IMR-90 (cell line): ENCODE measurements at regions not wholly inside any gene's neighbourhood (a gene's known extent, or its start where the extent isn't known, plus 50 kb on each side); places are given as distances from the start of the nearest gene placed in this dataset.

Source experiments
- ATAC-seq: fragments of 200-7000 bp; cut with Tn5 transposase; 2 replicates; pipeline ENCODE4 v1.9.1; 2020; ENCODE audit warnings: low read depth, mild to moderate bottlenecking, moderate library complexity
- BruUV-seq: library from RNA; stranded (reverse); fragments of 400-500 nt; replicated peaks from 2 replicates; lab custom pipeline; 2021; lab: Mats Ljungman, UMichigan
- CTCF ChIA-PET: fragments of 300-600 bp; formaldehyde crosslinking; extraction: SDS; loops from one replicate; lab custom pipeline; 2021; ENCODE audit warnings: antibody characterized with exemption; lab: Yijun Ruan, JAX
- POLR2A ChIA-PET: fragments of 300-600 bp; sonication (Branson Sonifier 250); formaldehyde crosslinking; loops from one replicate; lab custom pipeline; 2022; ENCODE audit warnings: antibody characterized with exemption; ENCODE audit not compliant: unreplicated experiment; lab: Charles Lee
- DNase-seq: peaks from one replicate; pipeline ENCODE4 v3.0.0; 2013
- H2AFZ ChIP-seq: replicated peaks from 2 replicates; pipeline ENCODE3; 2013; ENCODE audit warnings: low read length, mild to moderate bottlenecking; ENCODE audit not compliant: poor library complexity
- H2AK5ac ChIP-seq: 2 replicates; pipeline ENCODE4 v1.6.1; 2013; ENCODE audit warnings: low read depth, low read length, inconsistent platforms
- H2AK9ac ChIP-seq: replicated peaks from 2 replicates; pipeline ENCODE3; 2013; ENCODE audit warnings: mild to moderate bottlenecking, low read depth, low read length, moderate library complexity; ENCODE audit not compliant: poor library complexity
- H2BK120ac ChIP-seq: 2 replicates; pipeline ENCODE4 v1.6.1; 2013; ENCODE audit warnings: low read depth, low read length, inconsistent platforms
- H2BK15ac ChIP-seq: 3 replicates; pipeline ENCODE4 v1.6.1; 2013; ENCODE audit warnings: low read depth, low read length, inconsistent platforms
- H2BK20ac ChIP-seq: 2 replicates; pipeline ENCODE4 v1.6.1; 2013; ENCODE audit warnings: low read depth, mild to moderate bottlenecking, inconsistent platforms, low read length, moderate library complexity
- H2BK5ac ChIP-seq: 2 replicates; pipeline ENCODE4 v1.6.1; 2013; ENCODE audit warnings: mild to moderate bottlenecking, low read depth, low read length, inconsistent platforms; ENCODE audit not compliant: poor library complexity, severe bottlenecking
- H3K14ac ChIP-seq: replicated peaks from 2 replicates; pipeline ENCODE4 v1.6.1; 2013; ENCODE audit warnings: low read depth, low read length, inconsistent platforms
- H3K18ac ChIP-seq: 2 replicates; pipeline ENCODE4 v1.6.1; 2013; ENCODE audit warnings: low read depth, low read length, control low read depth
- H3K23ac ChIP-seq: 2 replicates; pipeline ENCODE4 v1.6.1; 2013; ENCODE audit warnings: low read depth, low read length, inconsistent platforms
- H3K27ac ChIP-seq: 2 replicates; pipeline ENCODE4 v1.5.1; 2013; ENCODE audit warnings: mild to moderate bottlenecking, control low read depth, low read length; ENCODE audit not compliant: insufficient read depth
- H3K27me3 ChIP-seq: 2 replicates; pipeline ENCODE4 v1.6.1; 2013; ENCODE audit warnings: low read length; ENCODE audit not compliant: control insufficient read depth, insufficient read depth
- H3K36me3 ChIP-seq: 2 replicates; pipeline ENCODE4 v1.6.1; 2013; ENCODE audit warnings: low read length, mixed read lengths; ENCODE audit not compliant: control insufficient read depth, insufficient read depth
- H3K4ac ChIP-seq: 2 replicates; pipeline ENCODE4 v1.6.1; 2013; ENCODE audit warnings: low read depth, low read length, inconsistent platforms
- H3K4me1 ChIP-seq: 2 replicates; pipeline ENCODE4 v1.6.1; 2013; ENCODE audit warnings: low read length, mixed read lengths; ENCODE audit not compliant: control insufficient read depth, insufficient read depth
- H3K4me2 ChIP-seq: 2 replicates; pipeline ENCODE4 v1.6.1; 2013; ENCODE audit warnings: low read depth, mild to moderate bottlenecking, control low read depth, low read length, moderate library complexity
- H3K4me3 ChIP-seq: 2 replicates; pipeline ENCODE4 v1.5.1; 2013; ENCODE audit warnings: low read depth, mild to moderate bottlenecking, control low read depth, low read length, moderate library complexity; ENCODE audit not compliant: insufficient read depth
- H3K56ac ChIP-seq: 2 replicates; pipeline ENCODE4 v1.6.1; 2013; ENCODE audit warnings: low read length, inconsistent platforms; ENCODE audit not compliant: insufficient read depth; ENCODE audit errors: extremely low read depth
- H3K79me1 ChIP-seq, 2 experiments: 2 replicates each; pipeline ENCODE4 v1.6.1; 2013; ENCODE audit warnings: low read length in 2 of 2, inconsistent platforms in 1 of 2, low read depth in 1 of 2
- H3K9ac ChIP-seq: 2 replicates; pipeline ENCODE4 v1.6.1; 2013; ENCODE audit warnings: low read depth, low read length, control low read depth
- H3K9me1 ChIP-seq: 2 replicates; pipeline ENCODE4 v1.6.1; 2013; ENCODE audit warnings: low read length, inconsistent platforms; ENCODE audit not compliant: insufficient read depth
- H3K9me3 ChIP-seq: 2 replicates; pipeline ENCODE4 v1.6.1; 2013; ENCODE audit warnings: low read length; ENCODE audit not compliant: control insufficient read depth, insufficient read depth
- H4K20me1 ChIP-seq: 2 replicates; pipeline ENCODE4 v1.6.1; 2013; ENCODE audit warnings: low read length, inconsistent platforms; ENCODE audit not compliant: insufficient read depth
- H4K5ac ChIP-seq: 2 replicates; pipeline ENCODE4 v1.6.1; 2013; ENCODE audit warnings: mild to moderate bottlenecking, low read depth, low read length, control low read depth
- H4K8ac ChIP-seq, 2 experiments: 2 replicates each; pipeline ENCODE4 v1.6.1; 2013; ENCODE audit warnings: low read depth in 2 of 2, low read length in 2 of 2, control low read depth in 1 of 2, inconsistent platforms in 1 of 2
- H4K91ac ChIP-seq: 2 replicates; pipeline ENCODE4 v1.6.1; 2013; ENCODE audit warnings: low read depth, low read length, inconsistent platforms; ENCODE audit not compliant: insufficient read depth
- BHLHE40 ChIP-seq: fragments of 150-350 bp; IDR thresholded peaks from 2 replicates; pipeline ENCODE4 v1.6.1; 2016; ENCODE audit warnings: mild to moderate bottlenecking, low read depth, low read length
- CEBPB ChIP-seq: IDR thresholded peaks from 2 replicates; pipeline ENCODE4 v1.6.1; 2012; ENCODE audit warnings: low read depth, low read length, improper control_type of control experiment
- CHD1 ChIP-seq: IDR thresholded peaks from 2 replicates; pipeline ENCODE4 v1.6.1; 2012; ENCODE audit warnings: low read depth, low read length, improper control_type of control experiment
- ELK1 ChIP-seq: fragments of 150-350 bp; IDR thresholded peaks from 2 replicates; pipeline ENCODE4 v1.6.1; 2016; ENCODE audit warnings: low read depth, mild to moderate bottlenecking, low read length, moderate library complexity, borderline replicate concordance
- FOS ChIP-seq: fragments of 150-350 bp; IDR thresholded peaks from 2 replicates; pipeline ENCODE4 v1.6.1; 2016; ENCODE audit warnings: low read depth, low read length
- MAFK ChIP-seq: IDR thresholded peaks from 2 replicates; pipeline ENCODE4 v1.6.1; 2012; ENCODE audit warnings: low read depth, low read length, improper control_type of control experiment
- MAZ ChIP-seq: IDR thresholded peaks from 2 replicates; pipeline ENCODE4 v1.6.1; 2012; ENCODE audit warnings: low read depth, mild to moderate bottlenecking, low read length, improper control_type of control experiment, moderate library complexity, borderline replicate concordance
- RAD21 ChIP-seq: IDR thresholded peaks from 2 replicates; pipeline ENCODE4 v1.6.1; 2012; ENCODE audit warnings: low read length, improper control_type of control experiment
- RCOR1 ChIP-seq: IDR thresholded peaks from 2 replicates; pipeline ENCODE4 v1.6.1; 2012; ENCODE audit warnings: mild to moderate bottlenecking, low read length, improper control_type of control experiment; ENCODE audit not compliant: insufficient replicate concordance
- RFX5 ChIP-seq: IDR thresholded peaks from 2 replicates; pipeline ENCODE4 v1.8.0; 2012; ENCODE audit warnings: low read depth, mild to moderate bottlenecking, low read length, moderate library complexity
- SMC3 ChIP-seq: fragments of 150-350 bp; IDR thresholded peaks from 2 replicates; pipeline ENCODE4 v1.6.1; 2016; ENCODE audit warnings: low read depth, mild to moderate bottlenecking, antibody characterized with exemption, low read length, moderate library complexity
- USF2 ChIP-seq: fragments of 150-350 bp; IDR thresholded peaks from 2 replicates; pipeline ENCODE4 v1.6.1; 2017; ENCODE audit warnings: mild to moderate bottlenecking, antibody characterized with exemption, low read length, low read depth
- WGBS, 2 experiments: methylation state at CpG; one replicate each; pipeline versions ENCODE4 v1.1.5 to v1.1.7; 2013; ENCODE audit warnings: missing lambda C conversion rate in 2 of 2; ENCODE audit not compliant: insufficient read length in 1 of 2; ENCODE audit errors: extremely low coverage in 2 of 2; 5-methylcytosine and 5-hydroxymethylcytosine counted together
- dilution Hi-C: fragments of 300-500 bp; cut with HindIII; formaldehyde crosslinking; loops from one replicate; pipeline ENCODE4 v1.14.3; 2018; ENCODE audit warnings: low sequenced_read_pairs; ENCODE audit not compliant: unreplicated experiment
- in situ Hi-C: fragments of 300-500 bp; cut with MboI; formaldehyde crosslinking; loops from 3 replicates; pipeline ENCODE4 v1.14.3; 2019; ENCODE audit warnings: low sequenced_read_pairs, inconsistent platforms, mixed read lengths
- intact Hi-C: fragments of 100-400 bp; cut with micrococcal nuclease; formaldehyde crosslinking; loops from 2 replicates; pipeline ENCODE4 v1.10.0; 2022
- TF ChIP-seq, protein P1 (sequence below): conservative IDR thresholded peaks from 2 replicates; pipeline ENCODE4 v1.5.1; 2012; ENCODE audit warnings: mild to moderate bottlenecking, low read depth, low read length, improper control_type of control experiment

DNA sequence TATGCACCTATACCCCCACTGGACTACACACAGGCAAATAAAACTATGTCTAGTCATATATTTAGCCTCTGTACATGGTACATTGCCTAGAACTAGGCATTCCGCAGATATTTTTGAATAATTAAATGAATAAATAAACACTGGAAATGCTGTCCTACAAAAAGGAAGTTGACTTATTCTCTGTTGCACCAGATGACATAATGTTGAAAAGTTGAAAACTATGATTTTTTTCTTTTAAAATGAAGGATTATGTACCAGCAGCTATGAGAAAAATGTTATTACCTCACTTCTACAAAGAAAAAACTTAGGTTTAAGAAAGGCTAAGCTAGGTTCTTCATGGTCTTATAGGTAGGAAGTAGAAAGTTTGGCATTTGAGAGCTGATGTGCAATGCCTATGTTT, 856.6 kb downstream of the METTL15 start:
- no peak overlapping the region for H2AFZ ChIP-seq
- H3K36me3 ChIP-seq: no peaks in the 10 kb centered on the region
- no peak overlapping the region for H2AK9ac ChIP-seq
- no peak overlapping the region for H3K14ac ChIP-seq
- dilution Hi-C loops: no loop called here
- no peak overlapping the region for H3K4me2 ChIP-seq
- H2AK5ac ChIP-seq: no peak overlapping the region
- peaks cover 6% of the 10 kb centered on the region for H3K9me1 ChIP-seq
- H3K4me3 ChIP-seq: no peak overlapping the region
- peak overlapping the region; percentile 49; the same call in 1 of the 2 replicates for H3K4ac ChIP-seq
- peak overlapping the region; percentile 96 for H2BK5ac ChIP-seq
- DNase-seq (peak; percentile 66), ATAC-seq (peak; percentile 85)
- H2BK120ac ChIP-seq: peak overlapping the region; percentile 85
- no peaks in the 10 kb centered on the region for H4K20me1 ChIP-seq
- H4K5ac ChIP-seq: peak overlapping the region; percentile 36; the same call in 1 of the 2 replicates
- peaks cover 5% of the 10 kb centered on the region; the same call in 1 of the 2 replicates for H3K9me3 ChIP-seq
- intact Hi-C loops: loop anchor here (1.0 to 5.0 kb wide), 3 partner anchors 206 to 364 kb away; no protein-coding TSS in a partner anchor
- in situ Hi-C loops: no loop called here
- BruUV-seq: no TSS peak
- H3K9ac ChIP-seq: no peak overlapping the region
- H3K18ac ChIP-seq: peak overlapping the region; percentile 47
- peak overlapping the region; percentile 79; the same call in 1 of the 3 replicates for H2BK15ac ChIP-seq
- H3K27me3 ChIP-seq: no peaks in the 10 kb centered on the region
- no CpG with 5 or more reads among the region's 1 CpG for WGBS, 2 experiments
- no peak for TF ChIP-seq FOS
- no peak for TF ChIP-seq RFX5
- TF ChIP-seq CHD1: no peak
- no peak for TF ChIP-seq RCOR1
- TF ChIP-seq, protein P1, sequence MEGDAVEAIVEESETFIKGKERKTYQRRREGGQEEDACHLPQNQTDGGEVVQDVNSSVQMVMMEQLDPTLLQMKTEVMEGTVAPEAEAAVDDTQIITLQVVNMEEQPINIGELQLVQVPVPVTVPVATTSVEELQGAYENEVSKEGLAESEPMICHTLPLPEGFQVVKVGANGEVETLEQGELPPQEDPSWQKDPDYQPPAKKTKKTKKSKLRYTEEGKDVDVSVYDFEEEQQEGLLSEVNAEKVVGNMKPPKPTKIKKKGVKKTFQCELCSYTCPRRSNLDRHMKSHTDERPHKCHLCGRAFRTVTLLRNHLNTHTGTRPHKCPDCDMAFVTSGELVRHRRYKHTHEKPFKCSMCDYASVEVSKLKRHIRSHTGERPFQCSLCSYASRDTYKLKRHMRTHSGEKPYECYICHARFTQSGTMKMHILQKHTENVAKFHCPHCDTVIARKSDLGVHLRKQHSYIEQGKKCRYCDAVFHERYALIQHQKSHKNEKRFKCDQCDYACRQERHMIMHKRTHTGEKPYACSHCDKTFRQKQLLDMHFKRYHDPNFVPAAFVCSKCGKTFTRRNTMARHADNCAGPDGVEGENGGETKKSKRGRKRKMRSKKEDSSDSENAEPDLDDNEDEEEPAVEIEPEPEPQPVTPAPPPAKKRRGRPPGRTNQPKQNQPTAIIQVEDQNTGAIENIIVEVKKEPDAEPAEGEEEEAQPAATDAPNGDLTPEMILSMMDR: no peak
- no peak for TF ChIP-seq MAZ
- TF ChIP-seq MAFK: no peak
- TF ChIP-seq CEBPB: no peak; the same call in 1 of the 2 replicates
- TF ChIP-seq BHLHE40: no peak
- no peak for TF ChIP-seq SMC3
- no peak for TF ChIP-seq USF2
- TF ChIP-seq ELK1: no peak
- no peak for TF ChIP-seq RAD21
- H3K56ac ChIP-seq: peak overlapping the region; percentile 94; the same call in 1 of the 2 replicates
- H4K91ac ChIP-seq: peak overlapping the region; percentile 63; the same call in 1 of the 2 replicates
- POLR2A ChIA-PET: no interaction called here
- H2BK20ac ChIP-seq: peak overlapping the region; percentile 78; the same call in 1 of the 2 replicates
- H3K4me1 ChIP-seq: peaks cover 14% of the 10 kb centered on the region
- H3K27ac ChIP-seq: peak overlapping the region; percentile 86; the same call in 1 of the 2 replicates
- peaks cover 3% of the 10 kb centered on the region in 2 experiments; a peak in 2 of 4 replicates for H3K79me1 ChIP-seq
- CTCF ChIA-PET: no interaction called here
- H4K8ac ChIP-seq: peak overlapping the region; percentile 53 to 93
- H3K23ac ChIP-seq: peak overlapping the region; percentile 70; the same call in 1 of the 2 replicates
